ENCODE measurements at regions not wholly inside any gene's neighbourhood (a gene's known extent, or its start where the extent isn't known, plus 50 kb on each side); places are given as distances from the start of the nearest gene placed in this dataset.

GRCh38 chr5:125152461-125153189 lies 406.2 kb upstream of the ZNF608 start:
- TF ChIP-seq CTCF (conservative IDR thresholded peaks at IDR 0.05; ENCODE audit: low read depth, low read length), result no peak
- no peak for DNase-seq (ENCODE audit: low read depth)
- no peak overlapping the region for H3K4me3 ChIP-seq (ENCODE audit: low read depth, low read length)

- no peak for TF ChIP-seq CTCF (conservative IDR thresholded peaks at IDR 0.05; ENCODE audit: low read depth, low read length)
- H3K4me3 ChIP-seq (ENCODE audit: low read depth, low read length), result no peak overlapping the region
- no peak for DNase-seq (ENCODE audit: low read depth)
These were observed 406.8 kb upstream of the ZNF608 start for GRCh38 chr5:125153231-125153630.

GRCh38 chr5:125154301-125155110 lies 408.1 kb upstream of the ZNF608 start:
- TF ChIP-seq CTCF (conservative IDR thresholded peaks at IDR 0.05; ENCODE audit: low read depth, low read length), result no peak
- H3K4me3 ChIP-seq (ENCODE audit: low read depth, low read length), result no peak overlapping the region
- DNase-seq (ENCODE audit: low read depth), result no peak

- DNase-seq (ENCODE audit: low read depth), result no peak
- no peak for TF ChIP-seq CTCF (conservative IDR thresholded peaks at IDR 0.05; ENCODE audit: low read depth, low read length)
These were observed 414.5 kb upstream of the ZNF608 start for GRCh38 chr5:125160787-125161502.

GRCh38 chr5:125162714-125163113 lies 416.3 kb upstream of the ZNF608 start:
- no peak overlapping the region for H3K4me3 ChIP-seq (ENCODE audit: low read depth, low read length)
- DNase-seq (ENCODE audit: low read depth), result no peak
- no peak for TF ChIP-seq CTCF (conservative IDR thresholded peaks at IDR 0.05; ENCODE audit: low read depth, low read length)

More at GRCh38 chr5:125160787-125161502, 414.5 kb upstream of the ZNF608 start:
- no peak overlapping the region for H3K4me3 ChIP-seq (ENCODE audit: low read depth, low read length)

GRCh38 chr5:125169396-125169795 lies 423.0 kb upstream of the ZNF608 start:
- H3K4me3 ChIP-seq (ENCODE audit: low read depth, low read length), result no peak overlapping the region
- DNase-seq (ENCODE audit: low read depth), result no peak
- no peak for TF ChIP-seq CTCF (conservative IDR thresholded peaks at IDR 0.05; ENCODE audit: low read depth, low read length)
